ENCODE measurements at regions not wholly inside any gene's neighbourhood (a gene's known extent, or its start where the extent isn't known, plus 50 kb on each side); places are given as distances from the start of the nearest gene placed in this dataset.

- in situ Hi-C loops (cut with HindIII; ENCODE audit: low sequenced_read_pairs): loop anchor here (5.0 kb wide), 1 partner anchor 37 kb away; no protein-coding TSS in a partner anchor
- TF ChIP-seq CTCF (IDR thresholded peaks at IDR 0.05; ENCODE audit: low read depth, low read length, missing control alignments): no peak
- H3K4me3 ChIP-seq (ENCODE audit: low read depth, low read length): peak overlapping the region; percentile 31
- peak; percentile 12 for DNase-seq (ENCODE audit: low read depth)
Observed at GRCh38 chr6:165804331-165805066, 141.5 kb upstream of the PDE10A start.

GRCh38 chr6:165800337-165800736 is 137.3 kb upstream of the PDE10A start:
- in situ Hi-C loops (cut with HindIII; ENCODE audit: low sequenced_read_pairs): no loop called here
- H3K4me3 ChIP-seq (ENCODE audit: low read depth, low read length): no peak overlapping the region
- TF ChIP-seq CTCF (IDR thresholded peaks at IDR 0.05; ENCODE audit: low read depth, low read length, missing control alignments): no peak
- no peak for DNase-seq (ENCODE audit: low read depth)

GRCh38 chr6:165799391-165800153 is 136.5 kb upstream of the PDE10A start:
- no peak for TF ChIP-seq CTCF (IDR thresholded peaks at IDR 0.05; ENCODE audit: low read depth, low read length, missing control alignments)
- in situ Hi-C loops (cut with HindIII; ENCODE audit: low sequenced_read_pairs): no loop called here
- H3K4me3 ChIP-seq (ENCODE audit: low read depth, low read length): no peak overlapping the region
- no peak for DNase-seq (ENCODE audit: low read depth)

- no peak for TF ChIP-seq CTCF (IDR thresholded peaks at IDR 0.05; ENCODE audit: low read depth, low read length, missing control alignments)
- in situ Hi-C loops (cut with HindIII; ENCODE audit: low sequenced_read_pairs): no loop called here
- no peak for DNase-seq (ENCODE audit: low read depth)
Observed at GRCh38 chr6:165798991-165799390, 135.9 kb upstream of the PDE10A start.

GRCh38 chr6:165794179-165794601 is 131.1 kb upstream of the PDE10A start:
- no peak for DNase-seq (ENCODE audit: low read depth)
- in situ Hi-C loops (cut with HindIII; ENCODE audit: low sequenced_read_pairs): no loop called here
- H3K4me3 ChIP-seq (ENCODE audit: low read depth, low read length): no peak overlapping the region
- no peak for TF ChIP-seq CTCF (IDR thresholded peaks at IDR 0.05; ENCODE audit: low read depth, low read length, missing control alignments)

More at GRCh38 chr6:165798991-165799390, 135.9 kb upstream of the PDE10A start:
- no peak overlapping the region for H3K4me3 ChIP-seq (ENCODE audit: low read depth, low read length)

- no peak overlapping the region for H3K4me3 ChIP-seq (ENCODE audit: low read depth, low read length)
- in situ Hi-C loops (cut with HindIII; ENCODE audit: low sequenced_read_pairs): no loop called here
- no peak for DNase-seq (ENCODE audit: low read depth)
- no peak for TF ChIP-seq CTCF (IDR thresholded peaks at IDR 0.05; ENCODE audit: low read depth, low read length, missing control alignments)
Observed at GRCh38 chr6:165793287-165793825, 130.3 kb upstream of the PDE10A start.
